ENCODE measurements at regions not wholly inside any gene's neighbourhood (a gene's known extent, or its start where the extent isn't known, plus 50 kb on each side); places are given as distances from the start of the nearest gene placed in this dataset.
"Not testable (repeated sequence)": the region's sequence is repeated elsewhere in the genome, so short reads cannot be mapped to it uniquely, and the experiment has no call there.

GRCh38 chr6:144935181-144935580 lies 650.0 kb downstream of the UTRN start:
- DNase-seq (ENCODE audit: low read depth in 4 of 4, low spot score in 1 of 4): no peak

DNA sequence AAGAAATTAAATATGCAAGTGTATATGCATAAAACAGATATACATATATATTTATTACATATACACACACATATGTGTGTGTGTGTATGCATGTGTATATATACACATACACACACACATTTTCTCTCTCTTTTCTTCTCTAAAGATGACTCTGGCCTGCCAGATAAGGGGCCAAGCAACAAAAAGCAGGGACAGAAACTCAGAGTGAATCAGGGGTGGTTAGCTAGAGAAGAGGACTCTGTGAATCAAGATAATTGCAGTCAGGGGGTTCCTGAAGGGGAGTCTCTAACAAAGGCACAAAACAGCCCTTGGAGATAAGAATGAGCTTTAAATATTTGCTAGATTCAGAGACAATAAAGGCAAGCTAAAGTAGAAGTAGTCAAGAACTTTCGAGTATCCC lies 650.5 kb downstream of the UTRN start:
- no peak for DNase-seq (ENCODE audit: low read depth in 4 of 4, low spot score in 1 of 4)

- no peak for DNase-seq (ENCODE audit: low read depth in 4 of 4, low spot score in 1 of 4)
Observed at GRCh38 chr6:144936764-144937163, 651.6 kb downstream of the UTRN start.

GRCh38 chr6:144939921-144940320 lies 654.8 kb downstream of the UTRN start:
- no peak for DNase-seq (ENCODE audit: low read depth in 4 of 4, low spot score in 1 of 4)

GRCh38 chr6:144944106-144944505 lies 659.0 kb downstream of the UTRN start:
- no peak for DNase-seq (ENCODE audit: low read depth in 4 of 4, low spot score in 1 of 4)

GRCh38 chr6:144947398-144947976 lies 662.4 kb downstream of the UTRN start:
- DNase-seq (ENCODE audit: low read depth in 4 of 4, low spot score in 1 of 4): no peak

- DNase-seq (ENCODE audit: low read depth in 4 of 4, low spot score in 1 of 4): no peak
Observed at GRCh38 chr6:144951730-144952437, 666.7 kb downstream of the UTRN start.

GRCh38 chr6:144952456-144953240 lies 667.5 kb downstream of the UTRN start:
- no peak for DNase-seq (ENCODE audit: low read depth in 4 of 4, low spot score in 1 of 4)

GRCh38 chr6:144953552-144954240 lies 668.6 kb downstream of the UTRN start:
- DNase-seq (ENCODE audit: low read depth in 4 of 4, low spot score in 1 of 4): no peak

DNA sequence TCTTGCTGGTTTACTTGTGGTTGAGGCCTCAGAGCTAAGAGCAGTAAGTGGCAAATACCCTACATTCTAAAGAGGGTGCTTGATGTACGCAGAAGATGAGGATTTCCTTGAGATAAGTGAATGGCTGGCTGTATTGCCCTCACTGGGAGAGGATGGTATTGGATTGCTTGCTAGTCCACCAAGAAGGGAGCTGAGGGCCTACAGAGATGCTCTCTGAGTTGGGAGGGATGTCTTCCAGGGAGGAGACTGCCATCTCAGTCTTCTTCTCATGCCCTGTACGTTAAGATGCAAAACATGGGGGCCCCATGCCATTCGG lies 669.1 kb downstream of the UTRN start:
- no peak for DNase-seq (ENCODE audit: low read depth in 4 of 4, low spot score in 1 of 4)

- DNase-seq (ENCODE audit: low read depth in 4 of 4, low spot score in 1 of 4): no peak
Observed at GRCh38 chr6:144955392-144955791, 670.3 kb downstream of the UTRN start.

DNA sequence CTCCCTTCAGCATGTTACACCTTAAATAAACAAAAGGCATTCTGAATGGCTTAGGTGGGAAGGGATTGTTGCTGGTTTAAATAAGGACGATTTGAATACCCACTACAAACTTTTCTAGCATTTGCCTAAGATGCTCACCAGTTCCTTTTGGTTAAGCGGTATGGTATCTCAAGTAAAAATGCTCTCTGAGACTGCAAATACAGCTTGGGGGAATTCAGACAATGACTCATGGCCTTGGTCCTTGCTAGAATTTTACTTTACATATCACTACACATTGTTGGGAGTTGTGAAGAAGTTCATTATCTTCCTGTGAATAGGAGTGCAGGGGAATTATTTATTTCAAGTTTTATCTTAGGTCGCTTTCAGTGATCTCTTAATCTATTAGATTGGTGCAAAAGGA lies 670.7 kb downstream of the UTRN start:
- DNase-seq (ENCODE audit: low read depth in 4 of 4, low spot score in 1 of 4): no peak

DNA sequence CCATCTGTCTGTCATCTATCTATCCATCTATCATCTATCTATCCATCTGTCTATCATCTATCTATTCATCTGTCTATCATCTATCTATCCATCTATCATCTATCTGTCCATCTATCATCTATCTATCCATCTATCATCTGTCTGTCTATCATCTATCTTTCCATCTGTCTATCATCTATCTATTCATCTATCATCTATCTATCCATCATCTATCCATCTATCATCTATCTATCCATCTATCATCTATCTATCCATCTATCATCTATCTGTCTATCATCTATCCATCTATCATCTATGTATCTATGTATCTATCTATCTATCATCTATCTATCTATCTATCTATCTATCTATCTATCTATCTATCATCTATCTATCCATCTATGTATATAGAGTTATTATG lies 671.6 kb downstream of the UTRN start:
- DNase-seq (ENCODE audit: low read depth in 4 of 4, low spot score in 1 of 4): not testable (repeated sequence)

DNA sequence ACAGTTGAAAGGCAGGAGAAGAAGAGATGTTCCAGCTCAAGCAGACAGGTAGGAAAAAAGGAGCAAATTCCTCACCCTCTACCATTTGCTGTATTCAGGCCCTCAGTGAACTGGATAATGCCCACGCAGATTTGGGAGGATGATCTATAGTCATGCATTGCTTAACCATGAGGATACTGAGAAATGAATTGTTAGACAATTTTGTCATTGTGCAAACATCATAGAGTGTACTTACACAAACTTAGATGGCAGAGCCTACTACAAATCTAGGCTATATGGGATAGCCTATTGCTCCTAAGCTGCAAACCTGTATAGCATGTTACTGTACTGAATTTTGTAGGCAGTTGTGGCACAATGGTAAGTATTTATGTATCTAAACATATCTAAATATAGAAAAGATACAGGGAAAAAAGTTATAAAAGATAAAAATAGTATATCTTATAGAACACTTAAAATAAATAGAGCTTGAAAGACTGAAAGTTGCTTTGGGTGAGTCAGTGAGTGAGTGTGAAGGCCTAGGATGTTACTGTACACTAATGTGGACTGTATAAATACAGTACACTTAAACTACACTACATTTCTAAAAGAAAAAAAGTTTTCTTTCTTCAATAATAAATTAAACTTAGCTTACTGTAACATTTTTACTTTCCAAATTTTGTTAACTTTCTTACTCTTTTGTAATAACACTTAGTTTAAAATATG lies 672.3 kb downstream of the UTRN start:
- DNase-seq (ENCODE audit: low read depth in 4 of 4, low spot score in 1 of 4): no peak

DNA sequence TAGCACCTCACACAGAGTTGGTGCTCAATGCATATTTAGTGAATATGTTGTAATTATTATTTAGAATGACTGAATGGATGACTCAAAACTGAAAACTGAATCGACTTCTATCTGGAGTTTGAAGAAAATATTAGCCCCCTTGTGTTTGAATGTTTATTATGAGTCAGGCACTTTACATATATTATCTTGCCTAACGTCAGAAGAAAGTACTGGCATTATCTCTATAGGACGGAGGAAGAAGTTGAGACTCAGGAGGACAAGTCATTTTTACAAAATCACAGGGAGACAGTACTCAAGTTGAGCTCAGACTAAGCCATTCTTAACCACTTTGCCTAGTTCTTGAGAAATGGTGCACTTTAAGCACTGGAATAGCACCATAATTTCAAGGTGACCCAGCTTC lies 684.0 kb downstream of the UTRN start:
- DNase-seq (ENCODE audit: low read depth in 4 of 4, low spot score in 1 of 4): no peak

- no peak for DNase-seq (ENCODE audit: low read depth in 4 of 4, low spot score in 1 of 4)
Observed at GRCh38 chr6:144969602-144970272, 684.6 kb downstream of the UTRN start.

GRCh38 chr6:144977250-144977864 lies 692.2 kb downstream of the UTRN start:
- not testable (repeated sequence) for DNase-seq (ENCODE audit: low read depth in 4 of 4, low spot score in 1 of 4)

GRCh38 chr6:144978208-144978607 lies 693.1 kb downstream of the UTRN start:
- no peak for DNase-seq (ENCODE audit: low read depth in 4 of 4, low spot score in 1 of 4)

- DNase-seq (ENCODE audit: low read depth in 4 of 4, low spot score in 1 of 4): no peak
Observed at GRCh38 chr6:144986271-144986670, 701.1 kb downstream of the UTRN start.

All from stimulated activated CD4-positive, alpha-beta T cell treated with anti-CD3 and anti-CD28 coated beads, Interleukin-1b, Interleukin-23, amount 100 ng/mL, for 24 hours (primary cell).